GM13977 (cell line): ENCODE measurements at regions not wholly inside any gene's neighbourhood (a gene's known extent, or its start where the extent isn't known, plus 50 kb on each side); places are given as distances from the start of the nearest gene placed in this dataset.

Experiments used
- DNase-seq: peaks from one replicate; pipeline ENCODE4 v3.0.0; 2012; ENCODE audit warnings: low spot score
- in situ Hi-C: fragments of 300-500 bp; cut with MboI; formaldehyde crosslinking; loops from one replicate; pipeline ENCODE4 v1.12.0; 2022; ENCODE audit warnings: low sequenced_read_pairs, low pct_unique_long_range_greater_than_20kb, mixed read lengths, inconsistent platforms; ENCODE audit not compliant: unreplicated experiment
- TF ChIP-seq, protein P1 (sequence below): IDR thresholded peaks from 2 replicates; pipeline ENCODE4 v1.5.1; 2012; ENCODE audit warnings: mild to moderate bottlenecking, control low read depth; ENCODE audit not compliant: insufficient read depth; ENCODE audit errors: extremely low read depth, missing control alignments

DNA sequence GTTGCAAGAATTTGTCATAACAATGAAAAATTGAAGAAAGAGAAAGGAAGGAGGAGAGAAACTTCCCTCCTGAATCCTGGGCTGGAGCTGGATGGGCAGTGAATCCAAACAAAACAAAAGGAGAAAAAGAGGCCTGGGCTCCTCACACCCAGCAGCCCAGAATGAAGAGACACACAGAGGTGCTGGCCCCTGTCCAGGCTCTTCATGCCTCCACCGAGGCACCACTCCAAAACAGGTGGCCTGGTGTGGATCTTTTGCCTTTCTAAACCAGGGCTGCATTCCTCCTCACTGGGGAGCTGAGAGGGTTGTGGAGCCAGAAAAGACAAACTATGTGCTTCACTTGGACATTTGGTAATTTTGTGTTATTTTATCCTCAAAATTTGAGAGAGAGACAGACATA is 76.0 kb downstream of the FAM124B start:
- TF ChIP-seq, protein P1, sequence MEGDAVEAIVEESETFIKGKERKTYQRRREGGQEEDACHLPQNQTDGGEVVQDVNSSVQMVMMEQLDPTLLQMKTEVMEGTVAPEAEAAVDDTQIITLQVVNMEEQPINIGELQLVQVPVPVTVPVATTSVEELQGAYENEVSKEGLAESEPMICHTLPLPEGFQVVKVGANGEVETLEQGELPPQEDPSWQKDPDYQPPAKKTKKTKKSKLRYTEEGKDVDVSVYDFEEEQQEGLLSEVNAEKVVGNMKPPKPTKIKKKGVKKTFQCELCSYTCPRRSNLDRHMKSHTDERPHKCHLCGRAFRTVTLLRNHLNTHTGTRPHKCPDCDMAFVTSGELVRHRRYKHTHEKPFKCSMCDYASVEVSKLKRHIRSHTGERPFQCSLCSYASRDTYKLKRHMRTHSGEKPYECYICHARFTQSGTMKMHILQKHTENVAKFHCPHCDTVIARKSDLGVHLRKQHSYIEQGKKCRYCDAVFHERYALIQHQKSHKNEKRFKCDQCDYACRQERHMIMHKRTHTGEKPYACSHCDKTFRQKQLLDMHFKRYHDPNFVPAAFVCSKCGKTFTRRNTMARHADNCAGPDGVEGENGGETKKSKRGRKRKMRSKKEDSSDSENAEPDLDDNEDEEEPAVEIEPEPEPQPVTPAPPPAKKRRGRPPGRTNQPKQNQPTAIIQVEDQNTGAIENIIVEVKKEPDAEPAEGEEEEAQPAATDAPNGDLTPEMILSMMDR, result no peak
- in situ Hi-C loops, result no loop called here
- DNase-seq, result no peak

DNA sequence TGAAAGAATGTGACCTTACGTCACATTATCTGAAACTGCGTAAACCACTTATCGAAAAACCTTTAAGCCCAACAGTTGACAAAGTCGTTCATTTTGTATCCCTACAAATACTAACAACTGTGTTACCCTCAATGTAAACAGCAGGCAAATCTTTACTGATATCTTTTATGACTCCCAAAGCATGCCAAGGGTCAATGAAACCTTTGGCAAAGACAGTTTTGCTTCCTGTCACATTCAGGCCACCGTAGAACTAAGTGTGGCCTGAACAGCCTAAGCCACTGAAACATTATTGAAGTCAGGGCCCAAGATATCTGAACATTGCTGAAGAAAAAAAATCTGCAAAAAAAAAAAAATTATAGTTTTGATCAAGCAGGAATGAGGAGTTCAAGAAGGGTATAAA is 77.3 kb downstream of the FAM124B start:
- in situ Hi-C loops, result no loop called here
- TF ChIP-seq, protein P1, result no peak
- DNase-seq, result no peak

DNA sequence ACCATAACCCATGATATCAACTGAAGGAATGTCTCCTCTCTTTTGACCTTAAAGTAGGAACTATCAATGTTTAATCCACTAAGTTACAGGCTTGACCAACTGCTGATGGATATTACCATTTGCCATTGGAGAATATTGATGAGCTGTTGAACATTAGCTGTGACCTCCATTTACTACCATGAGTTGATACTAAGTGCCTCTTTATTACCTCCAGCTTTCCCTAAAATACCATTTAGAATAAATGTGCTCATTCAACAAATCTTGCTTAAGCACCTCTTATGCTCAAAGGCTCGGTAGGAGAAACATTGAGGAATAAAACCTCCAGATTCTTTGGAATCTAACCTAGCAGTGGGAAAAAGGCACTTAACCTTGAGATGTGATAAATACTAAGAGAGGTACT is 81.2 kb downstream of the FAM124B start:
- in situ Hi-C loops, result no loop called here
- DNase-seq, result no peak
- TF ChIP-seq, protein P1, result no peak

DNA sequence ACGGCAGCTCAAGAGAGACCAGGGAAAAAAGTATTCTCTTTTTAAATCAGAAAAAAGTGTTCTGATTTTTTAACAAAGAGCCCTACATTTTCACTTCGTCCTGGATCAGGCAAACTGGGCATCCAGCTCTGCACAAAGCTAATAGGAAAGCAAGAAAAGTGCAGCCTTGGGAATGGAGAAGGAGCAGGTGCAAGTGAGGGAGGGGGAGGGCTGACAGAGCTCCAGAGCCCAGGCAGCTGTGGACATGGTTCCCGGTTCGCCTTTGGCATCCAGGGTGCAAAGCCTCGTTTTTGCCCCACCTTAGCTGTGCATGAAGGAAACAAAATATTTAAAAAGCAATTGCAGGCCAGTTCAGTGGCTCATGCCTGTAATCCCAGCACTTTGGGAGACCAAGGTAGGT is 82.2 kb downstream of the FAM124B start:
- in situ Hi-C loops, result no loop called here
- TF ChIP-seq, protein P1, result no peak
- no peak for DNase-seq

DNA sequence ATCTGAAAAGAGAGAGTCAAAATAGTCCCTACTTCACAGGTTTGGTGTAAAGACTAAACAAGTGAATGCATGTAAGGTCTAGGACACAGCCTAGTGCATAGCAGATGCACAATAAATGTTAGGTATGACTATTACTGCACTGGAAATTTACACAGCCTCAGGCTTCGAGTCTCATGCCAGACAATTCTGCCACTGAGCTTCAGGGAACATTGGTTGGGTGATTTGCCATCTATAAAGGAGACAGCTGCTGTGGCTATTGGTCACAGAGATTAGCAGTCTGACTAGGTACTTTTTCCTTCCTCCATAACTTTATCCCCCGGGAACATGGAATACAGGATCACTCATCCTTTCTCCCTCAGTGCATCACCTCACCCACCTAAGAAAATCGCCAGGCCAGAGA is 89.2 kb downstream of the FAM124B start:
- TF ChIP-seq, protein P1, result no peak

DNA sequence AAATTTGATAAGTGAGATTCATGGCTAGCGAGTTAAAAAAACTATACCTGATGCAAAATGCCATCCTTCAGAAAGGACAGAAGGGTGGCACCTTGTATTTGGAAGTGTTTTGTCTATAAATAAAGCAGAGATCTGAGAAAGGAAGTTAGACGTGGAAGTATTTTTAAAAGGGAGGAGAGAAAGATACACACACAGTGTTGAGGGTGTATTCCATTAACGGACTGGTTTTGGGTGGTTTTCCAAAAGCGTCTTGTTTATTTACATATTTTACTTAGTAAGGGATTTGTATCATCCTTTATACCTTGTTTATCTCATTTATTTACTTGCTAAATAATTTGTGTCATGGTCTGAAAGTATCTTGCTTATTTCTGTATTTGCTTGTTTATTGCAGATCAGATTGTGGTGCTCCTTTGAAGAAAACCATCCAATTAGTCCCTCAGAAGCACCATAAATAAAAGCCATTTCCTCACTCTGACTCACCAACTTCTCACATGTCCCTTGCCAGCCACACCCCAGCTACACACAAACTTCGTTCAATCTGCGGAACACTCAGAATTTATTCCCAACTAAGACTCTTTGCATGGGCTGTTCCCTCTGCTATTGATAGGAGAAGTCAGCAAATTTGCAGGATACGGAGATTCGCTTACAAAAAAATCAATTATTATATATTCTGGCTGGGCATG is 90.8 kb downstream of the FAM124B start:
- no peak for DNase-seq
- TF ChIP-seq, protein P1, result no peak
- in situ Hi-C loops, result no loop called here

More for the DNA sequence above, 89.2 kb downstream of the FAM124B start:
- no peak for DNase-seq
- in situ Hi-C loops, result no loop called here
